Skeletal muscle satellite cell (primary cell): ENCODE measurements at regions not wholly inside any gene's neighbourhood (a gene's known extent, or its start where the extent isn't known, plus 50 kb on each side); places are given as distances from the start of the nearest gene placed in this dataset.

ENCODE experiments used
- H3K27me3 ChIP-seq: 2 replicates; pipeline ENCODE4 v1.7.0; 2013; ENCODE audit warnings: low read length; ENCODE audit not compliant: control insufficient read depth, insufficient read depth
- H3K36me3 ChIP-seq: 2 replicates; pipeline ENCODE4 v1.7.0; 2013; ENCODE audit warnings: mild to moderate bottlenecking, control low read depth, low read length; ENCODE audit not compliant: insufficient read depth
- H3K4me1 ChIP-seq: 2 replicates; pipeline ENCODE4 v1.7.0; 2013; ENCODE audit warnings: low read length; ENCODE audit not compliant: control insufficient read depth, insufficient read depth
- H3K4me2 ChIP-seq: 2 replicates; pipeline ENCODE4 v1.7.0; 2013; ENCODE audit warnings: mild to moderate bottlenecking, low read length
- H3K4me3 ChIP-seq: 2 replicates; pipeline ENCODE4 v1.7.0; 2013; ENCODE audit warnings: low read length
- H3K9ac ChIP-seq: 2 replicates; pipeline ENCODE4 v1.7.0; 2013; ENCODE audit warnings: mild to moderate bottlenecking, low read depth, low read length, moderate library complexity
- H3K9me3 ChIP-seq: replicated peaks from 2 replicates; pipeline ENCODE4 v1.7.0; 2013; ENCODE audit warnings: mild to moderate bottlenecking, control low read depth, low read length

- Histone ChIP-seq H3K9me3 (no peaks in the 10 kb centered on the region), H3K27me3 (no peaks in the 10 kb centered on the region), H3K4me1 (no peaks in the 10 kb centered on the region), H3K4me2 (no peak overlapping the region), H3K36me3 (no peaks in the 10 kb centered on the region), H3K9ac (no peak overlapping the region), H3K4me3 (no peak overlapping the region)
Measured at GRCh38 chr2:150091846-150092245, 395.6 kb downstream of the RND3 start.

- no peaks in the 10 kb centered on the region for H3K4me1 ChIP-seq
- H3K36me3 ChIP-seq = no peaks in the 10 kb centered on the region
- H3K9ac ChIP-seq = no peak overlapping the region
- no peaks in the 10 kb centered on the region for H3K27me3 ChIP-seq
- no peak overlapping the region for H3K4me3 ChIP-seq
- H3K4me2 ChIP-seq = no peak overlapping the region
- H3K9me3 ChIP-seq = no peaks in the 10 kb centered on the region
Measured at GRCh38 chr2:150090031-150090430, 397.4 kb downstream of the RND3 start.

- Histone ChIP-seq H3K4me1 (no peaks in the 10 kb centered on the region), H3K36me3 (no peaks in the 10 kb centered on the region), H3K9ac (no peak overlapping the region), H3K27me3 (no peaks in the 10 kb centered on the region), H3K4me3 (no peak overlapping the region), H3K4me2 (no peak overlapping the region), H3K9me3 (no peaks in the 10 kb centered on the region)
Measured at GRCh38 chr2:150088538-150088937, 398.9 kb downstream of the RND3 start.

- Histone ChIP-seq H3K9ac (no peak overlapping the region), H3K4me1 (peaks cover 2% of the 10 kb centered on the region), H3K36me3 (no peaks in the 10 kb centered on the region), H3K27me3 (no peaks in the 10 kb centered on the region), H3K9me3 (no peaks in the 10 kb centered on the region), H3K4me3 (no peak overlapping the region), H3K4me2 (no peak overlapping the region)
Measured at GRCh38 chr2:150085478-150085877, 402.0 kb downstream of the RND3 start.

GRCh38 chr2:150081775-150082481 lies 405.5 kb downstream of the RND3 start:
- H3K4me1 ChIP-seq = peaks cover 9% of the 10 kb centered on the region
- H3K27me3 ChIP-seq = no peaks in the 10 kb centered on the region
- H3K4me2 ChIP-seq = no peak overlapping the region
- no peaks in the 10 kb centered on the region for H3K9me3 ChIP-seq
- no peaks in the 10 kb centered on the region for H3K36me3 ChIP-seq
- no peak overlapping the region for H3K9ac ChIP-seq
- no peak overlapping the region for H3K4me3 ChIP-seq

- Histone ChIP-seq H3K4me1 (peaks cover 28% of the 10 kb centered on the region), H3K36me3 (no peaks in the 10 kb centered on the region), H3K4me2 (peak overlapping the region; percentile 49), H3K9ac (peak overlapping the region; percentile 61), H3K9me3 (no peaks in the 10 kb centered on the region), H3K27me3 (no peaks in the 10 kb centered on the region), H3K4me3 (no peak overlapping the region)
Measured at GRCh38 chr2:150076281-150076680, 411.2 kb downstream of the RND3 start.

- no peaks in the 10 kb centered on the region for H3K27me3 ChIP-seq
- H3K9ac ChIP-seq = peak overlapping the region; percentile 61
- no peaks in the 10 kb centered on the region for H3K9me3 ChIP-seq
- no peak overlapping the region for H3K4me3 ChIP-seq
- H3K4me1 ChIP-seq = peaks cover 28% of the 10 kb centered on the region
- peak overlapping the region; percentile 49 for H3K4me2 ChIP-seq
- H3K36me3 ChIP-seq = no peaks in the 10 kb centered on the region
Measured at GRCh38 chr2:150075831-150076230, 411.6 kb downstream of the RND3 start.

GRCh38 chr2:150066490-150066889 lies 421.0 kb downstream of the RND3 start:
- Histone ChIP-seq H3K9ac (no peak overlapping the region), H3K4me2 (no peak overlapping the region), H3K9me3 (no peaks in the 10 kb centered on the region), H3K36me3 (no peaks in the 10 kb centered on the region), H3K4me3 (no peak overlapping the region), H3K27me3 (no peaks in the 10 kb centered on the region), H3K4me1 (peaks cover 18% of the 10 kb centered on the region)

- H3K9ac ChIP-seq = no peak overlapping the region
- H3K4me1 ChIP-seq = peaks cover 18% of the 10 kb centered on the region
- H3K27me3 ChIP-seq = no peaks in the 10 kb centered on the region
- H3K4me2 ChIP-seq = no peak overlapping the region
- no peaks in the 10 kb centered on the region for H3K9me3 ChIP-seq
- H3K4me3 ChIP-seq = no peak overlapping the region
- H3K36me3 ChIP-seq = no peaks in the 10 kb centered on the region
Measured at GRCh38 chr2:150063931-150064548, 423.4 kb downstream of the RND3 start.

GRCh38 chr2:150063432-150063889 lies 424.0 kb downstream of the RND3 start:
- no peak overlapping the region for H3K4me3 ChIP-seq
- no peak overlapping the region for H3K9ac ChIP-seq
- no peaks in the 10 kb centered on the region for H3K9me3 ChIP-seq
- no peaks in the 10 kb centered on the region for H3K27me3 ChIP-seq
- H3K4me1 ChIP-seq = peaks cover 18% of the 10 kb centered on the region
- no peaks in the 10 kb centered on the region for H3K36me3 ChIP-seq
- H3K4me2 ChIP-seq = no peak overlapping the region

- Histone ChIP-seq H3K9me3 (no peaks in the 10 kb centered on the region), H3K4me1 (peaks cover 18% of the 10 kb centered on the region), H3K36me3 (no peaks in the 10 kb centered on the region), H3K4me3 (no peak overlapping the region), H3K4me2 (peak overlapping the region; percentile 55), H3K27me3 (no peaks in the 10 kb centered on the region), H3K9ac (peak overlapping the region; percentile 16)
Measured at GRCh38 chr2:150062416-150062815, 425.1 kb downstream of the RND3 start.

- H3K4me3 ChIP-seq = no peak overlapping the region
- no peaks in the 10 kb centered on the region for H3K27me3 ChIP-seq
- no peaks in the 10 kb centered on the region for H3K9me3 ChIP-seq
- no peak overlapping the region for H3K4me2 ChIP-seq
- H3K9ac ChIP-seq = no peak overlapping the region
- H3K4me1 ChIP-seq = peaks cover 18% of the 10 kb centered on the region
- H3K36me3 ChIP-seq = no peaks in the 10 kb centered on the region
Measured at GRCh38 chr2:150060341-150060740, 427.1 kb downstream of the RND3 start.
